K562 (cell line): ENCODE measurements at regions not wholly inside any gene's neighbourhood (a gene's known extent, or its start where the extent isn't known, plus 50 kb on each side); places are given as distances from the start of the nearest gene placed in this dataset.

Experiments used
- ATAC-seq: fragments of 200-7000 bp; cut with Tn5 transposase; 3 replicates; pipeline ENCODE4 v1.9.1; 2020; ENCODE audit warnings: moderate library complexity
- BruUV-seq: library from RNA; stranded (reverse); fragments of 400-500 nt; replicated peaks from 2 replicates; lab custom pipeline; 2021; lab: Mats Ljungman, UMichigan
- CTCF ChIA-PET: fragments of 300-600 bp; formaldehyde crosslinking; extraction: SDS; loops from one replicate; lab custom pipeline; 2021; ENCODE audit warnings: low intra/inter-chr PET ratio; lab: Yijun Ruan, JAX
- POLR2A ChIA-PET: fragments of 300-600, 350-650 bp; sonication (Branson Sonifier 250); formaldehyde crosslinking; extraction: SDS; loops from one replicate; lab custom pipeline; 2021; ENCODE audit warnings: antibody characterized with exemption, inconsistent platforms; lab: Yijun Ruan, JAX
- DNase-seq, 4 experiments: peaks; one replicate each; pipeline versions ENCODE4 v3.0.0 to v3.0.0-alpha.2; 2011 to 2018; ENCODE audit warnings: low spot score in 3 of 4, mixed read lengths in 3 of 4; ENCODE audit errors: extremely low read depth in 1 of 4
- FAIRE-seq: peaks from 2 replicates; lab custom pipeline; 2011; peaks lifted over from hg19 to GRCh38; lab: Jason Lieb, UNC
- H2AFZ ChIP-seq: 2 replicates; pipeline ENCODE4 v1.6.0; 2011; ENCODE audit warnings: low read depth, low read length, control low read depth, inconsistent platforms
- H3K27ac ChIP-seq: fragments of 200-600 bp; 3 replicates; pipeline ENCODE4 v1.8.0; 2011; ENCODE audit warnings: low read depth, mild to moderate bottlenecking, control low read depth, inconsistent platforms, low read length, moderate library complexity, mixed read lengths; ENCODE audit errors: extremely low read depth
- H3K27me3 ChIP-seq, 2 experiments: fragments of 300-600 bp in 1 of 2; 2 replicates in 1 of 2; 3 replicates in 1 of 2; pipeline versions ENCODE4 v1.6.0 to v1.8.0; 2011; ENCODE audit warnings: inconsistent platforms in 2 of 2, low read length in 2 of 2, mild to moderate bottlenecking in 1 of 2, mixed read lengths in 1 of 2, moderate library complexity in 1 of 2; ENCODE audit not compliant: control insufficient read depth in 2 of 2, insufficient read depth in 2 of 2
- H3K36me3 ChIP-seq: fragments of 300-600 bp; 3 replicates; pipeline ENCODE4 v1.8.0; 2011; ENCODE audit warnings: mild to moderate bottlenecking, low read length, inconsistent platforms; ENCODE audit not compliant: control insufficient read depth, insufficient read depth
- H3K4me1 ChIP-seq, 2 experiments: fragments of 200-600 bp in 1 of 2; replicated peaks in 1 of 2; 2 replicates in 1 of 2; 3 replicates in 1 of 2; pipeline versions ENCODE4 v1.5.1 to v1.8.0; 2011; ENCODE audit warnings: inconsistent platforms in 2 of 2, low read length in 2 of 2, mild to moderate bottlenecking in 1 of 2, mixed read lengths in 1 of 2, moderate library complexity in 1 of 2; ENCODE audit not compliant: control insufficient read depth in 2 of 2, insufficient read depth in 2 of 2
- H3K4me2 ChIP-seq: 2 replicates; pipeline ENCODE4 v1.6.1; 2011; ENCODE audit warnings: low read length, control low read depth, inconsistent platforms, mixed read lengths; ENCODE audit not compliant: insufficient read depth
- H3K4me3 ChIP-seq: fragments of 200-600 bp; sonication (generic), shearing (Covaris generic); 2 replicates; pipeline ENCODE4 v1.5.1; 2016; ENCODE audit warnings: control low read depth, inconsistent platforms
- H3K79me2 ChIP-seq: fragments of 200-600 bp; 3 replicates; pipeline ENCODE4 v1.8.0; 2011; ENCODE audit warnings: low read length, inconsistent platforms; ENCODE audit not compliant: control insufficient read depth, insufficient read depth
- H3K9ac ChIP-seq, 2 experiments: 2 replicates each; pipeline versions ENCODE4 v1.6.0 to v1.6.1; 2011; ENCODE audit warnings: low read depth in 2 of 2, low read length in 2 of 2, control low read depth in 1 of 2, inconsistent platforms in 1 of 2, mild to moderate bottlenecking in 1 of 2, mixed read lengths in 1 of 2; ENCODE audit not compliant: insufficient read depth in 1 of 2
- H3K9me1 ChIP-seq: one replicate; pipeline ENCODE4 v1.6.0; 2011; ENCODE audit warnings: inconsistent platforms, mild to moderate bottlenecking, low read length, moderate library complexity; ENCODE audit not compliant: control insufficient read depth, insufficient read depth
- H3K9me3 ChIP-seq: replicated peaks from 2 replicates; pipeline ENCODE4 v1.5.1; 2011; ENCODE audit warnings: low read depth, low read length, inconsistent platforms; ENCODE audit not compliant: control insufficient read depth, insufficient read depth
- H4K20me1 ChIP-seq: replicated peaks from 2 replicates; pipeline ENCODE4 v1.6.1; 2011; ENCODE audit warnings: low read length, inconsistent platforms, mixed read lengths; ENCODE audit not compliant: control insufficient read depth, insufficient read depth
- ARID3B ChIP-seq: fragments of 250-450 bp; sonication (Bioruptor Pico); IDR thresholded peaks from 2 replicates; pipeline ENCODE4 v1.4.0; 2020; ENCODE audit warnings: borderline replicate concordance
- ARID4B ChIP-seq: sonication (generic); formaldehyde crosslinking; IDR thresholded peaks from 2 replicates; pipeline ENCODE4 v1.8.0; 2022; ENCODE audit warnings: mild to moderate bottlenecking, missing genetic modification reagents
- DACH1 ChIP-seq: fragments of 450-650 bp; IDR thresholded peaks from 2 replicates; pipeline ENCODE4 v1.6.1; 2018; ENCODE audit not compliant: partially characterized antibody
- ELF1 ChIP-seq: fragments of 200-800 bp; sonication (Bioruptor generic); IDR thresholded peaks from 2 replicates; pipeline ENCODE4 v1.6.1; 2016; ENCODE audit warnings: missing genetic modification characterization, missing compliant biosample characterization
- ESRRB ChIP-seq: fragments of 250-450 bp; sonication (Bioruptor Pico); IDR thresholded peaks from 2 replicates; pipeline ENCODE4 v1.5.0; 2020; ENCODE audit warnings: mild to moderate bottlenecking, moderate library complexity, borderline replicate concordance
- HCFC1 ChIP-seq: IDR thresholded peaks from 2 replicates; pipeline ENCODE4 v1.6.1; 2012; ENCODE audit warnings: low read depth, low read length, improper control_type of control experiment
- HDAC1 ChIP-seq, 2 experiments: fragments of 450-650 bp; IDR thresholded peaks; 2 replicates each; pipeline ENCODE4 v1.6.1; 2016 to 2017; ENCODE audit warnings: inconsistent platforms in 1 of 2, mild to moderate bottlenecking in 1 of 2, moderate library complexity in 1 of 2
- JUNB ChIP-seq: fragments of 450-650 bp; formaldehyde crosslinking; conservative IDR thresholded peaks from 2 replicates; pipeline ENCODE4 v1.4.0; 2020; ENCODE audit warnings: mild to moderate bottlenecking
- POLR2B ChIP-seq: fragments of 450-650 bp; IDR thresholded peaks from 2 replicates; pipeline ENCODE4 v1.6.1; 2018; ENCODE audit warnings: low read depth; ENCODE audit not compliant: partially characterized antibody
- SRSF1 ChIP-seq: fragments of 200-400 bp; formaldehyde crosslinking; IDR thresholded peaks from 2 replicates; pipeline ENCODE4 v1.6.1; 2017; ENCODE audit warnings: mild to moderate bottlenecking, low read depth, low read length, moderate library complexity
- STAT6 ChIP-seq: sonication (generic); formaldehyde crosslinking; IDR thresholded peaks from 2 replicates; pipeline ENCODE4 v1.8.1; 2023; ENCODE audit warnings: mild to moderate bottlenecking, missing genetic modification reagents
- ZNF41 ChIP-seq: fragments of 250-450 bp; sonication (Bioruptor Pico); conservative IDR thresholded peaks from 2 replicates; pipeline ENCODE4 v1.4.0; 2020; ENCODE audit warnings: mild to moderate bottlenecking
- ZNF79 ChIP-seq: fragments of 250-450 bp; sonication (Bioruptor Pico); IDR thresholded peaks from 2 replicates; pipeline ENCODE4 v1.4.0; 2020; ENCODE audit warnings: low read depth, mild to moderate bottlenecking, moderate library complexity
- WGBS: fragments of 100-300 bp; shearing (Covaris generic); methylation state at CpG from one replicate; pipeline ENCODE4 v1.1.6; 2016; ENCODE audit warnings: low coverage, mixed read lengths; ENCODE audit not compliant: insufficient coverage; ENCODE audit errors: missing lambda C conversion rate; 5-methylcytosine and 5-hydroxymethylcytosine counted together
- in situ Hi-C: fragments of 300-500 bp; cut with MboI; formaldehyde crosslinking; loops from 4 replicates; pipeline ENCODE4 v1.15.0; 2018; ENCODE audit warnings: inconsistent platforms, mixed read lengths
- intact Hi-C: fragments of 100-400 bp; cut with micrococcal nuclease; formaldehyde crosslinking; loops from 2 replicates; pipeline ENCODE4 v1.14.2; 2022

GRCh38 chr12:13365748-13366366, 169.3 kb downstream of the EMP1 start:
- H3K4me3 ChIP-seq: no peak overlapping the region
- H3K9ac ChIP-seq: no peak overlapping the region
- H3K9me1 ChIP-seq: no peaks in the 10 kb centered on the region
- H4K20me1 ChIP-seq: no peaks in the 10 kb centered on the region
- no peaks in the 10 kb centered on the region for H3K4me1 ChIP-seq
- H3K27me3 ChIP-seq: peaks cover 0 to 22% of the 10 kb centered on the region in 2 experiments; a peak in 3 of 5 replicates
- no peak overlapping the region for H3K27ac ChIP-seq
- TF ChIP-seq POLR2B (no peak), DACH1 (no peak), STAT6 (CRISPR knock-in tag) (no peak), ARID4B (CRISPR knock-in tag) (no peak), JUNB (CRISPR knock-in tag) (no peak), HCFC1 (no peak), ZNF79 (CRISPR knock-in tag) (no peak), HDAC1 (IDR thresholded peaks at IDR 0.05) (no peak), ESRRB (CRISPR knock-in tag) (no peak), ELF1 (tag) (no peak), ARID3B (CRISPR knock-in tag) (no peak), SRSF1 (no peak), ZNF41 (no peak)
- TF ChIP-seq, all 486 proteins: peak for 0
- Histone ChIP-seq H3K79me2 (no peaks in the 10 kb centered on the region), H2AFZ (no peak overlapping the region), H3K36me3 (no peaks in the 10 kb centered on the region), H3K4me2 (no peak overlapping the region), H3K9me3 (no peaks in the 10 kb centered on the region)
- in situ Hi-C loops (no loop called here), intact Hi-C loops (loop anchor here (10.0 kb wide), 1 partner anchor 799 kb away; no protein-coding TSS in a partner anchor)
- no peak for ATAC-seq
- DNase-seq: no peak
- POLR2A ChIA-PET: no interaction called here
- BruUV-seq: no TSS peak
- FAIRE-seq: no peak
- 2% methylated on average over 16 of the region's 16 CpGs for whole genome bisulfite sequencing
- CTCF ChIA-PET: no interaction called here
